ENCODE measurements at regions not wholly inside any gene's neighbourhood (a gene's known extent, or its start where the extent isn't known, plus 50 kb on each side); places are given as distances from the start of the nearest gene placed in this dataset.

DNA sequence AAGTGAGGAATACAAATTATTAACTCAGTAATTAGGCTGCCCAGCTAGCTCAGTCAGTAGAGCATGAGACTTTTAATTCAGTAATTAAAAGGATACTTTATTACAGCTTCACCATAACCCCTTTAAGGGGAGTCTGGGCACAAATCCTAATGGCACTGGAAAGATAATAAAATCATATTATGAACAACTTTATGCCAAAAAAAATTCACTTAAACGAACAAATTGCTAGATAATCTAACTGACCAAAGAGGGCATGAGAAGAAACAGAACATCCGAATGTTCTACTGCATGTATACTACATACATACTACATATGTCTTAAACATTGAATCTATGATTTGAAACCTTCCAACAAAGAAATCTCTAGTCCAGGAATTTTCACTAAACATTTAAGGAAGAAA, 159.5 kb downstream of the CYP26B1 start:
- TF ChIP-seq FOXA1 (IDR thresholded peaks at IDR 0.05) (no peak), SP1 (IDR thresholded peaks at IDR 0.05) (no peak), FOXM1 (IDR thresholded peaks at IDR 0.05; ENCODE audit: borderline replicate concordance) (no peak), BHLHE40 (IDR thresholded peaks at IDR 0.05; ENCODE audit: borderline replicate concordance) (no peak)

Measured in HEK293T (cell line).